NOMO-1 treated with dmso at 0.1 percent for 144 hours (cell line): ENCODE measurements at regions not wholly inside any gene's neighbourhood (a gene's known extent, or its start where the extent isn't known, plus 50 kb on each side); places are given as distances from the start of the nearest gene placed in this dataset.

Experiments used
- DNase-seq: peaks from one replicate; lab custom pipeline; 2025; ENCODE audit not compliant: unreplicated experiment; lab: John Stamatoyannopoulos, UW

DNA sequence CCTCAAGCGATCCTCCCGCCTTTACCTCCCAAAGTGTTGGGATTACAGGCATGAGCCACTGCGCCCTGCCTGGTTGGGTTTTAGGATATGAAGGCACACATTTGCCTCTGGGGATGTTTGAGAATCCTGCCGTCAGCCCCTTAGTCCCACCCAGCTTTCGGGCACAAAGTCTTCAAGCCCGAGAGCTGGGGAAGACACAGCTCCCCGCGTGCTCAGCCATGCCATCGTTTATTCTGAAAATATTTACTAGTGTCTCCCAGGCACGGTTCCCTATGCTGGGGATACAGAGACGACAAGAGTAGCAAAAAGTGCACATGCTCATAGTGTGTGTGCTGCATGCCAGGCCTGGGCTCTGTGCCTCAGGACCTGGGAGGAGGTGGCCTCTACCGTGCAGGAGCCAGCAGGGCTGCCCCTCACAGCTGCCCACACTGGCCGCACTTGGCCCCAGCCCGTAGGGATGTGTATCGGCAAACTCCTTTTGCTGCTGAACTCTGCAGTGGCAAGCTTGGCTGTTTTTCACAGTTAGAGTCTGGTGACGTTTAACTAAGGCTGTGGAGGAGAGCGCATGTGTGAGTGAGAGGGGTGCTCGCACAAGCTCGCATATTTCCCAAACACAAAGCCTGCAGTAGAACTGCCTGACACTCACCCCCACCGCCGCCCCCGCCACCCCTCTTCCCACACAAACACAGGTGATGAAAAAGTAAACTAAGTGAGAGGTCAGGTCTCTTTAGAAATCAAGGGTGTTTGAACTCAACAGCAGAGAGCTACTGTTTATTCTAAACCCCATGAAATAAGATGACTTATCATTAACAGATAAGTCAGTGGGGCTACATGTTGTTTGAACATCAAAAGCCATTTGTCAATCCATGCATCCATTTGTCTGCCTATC, 266.4 kb downstream of the MRTFB start:
- DNase-seq: no peak

- no peak for DNase-seq
These were observed 264.2 kb downstream of the MRTFB start for GRCh38 chr16:14335297-14335696.

GRCh38 chr16:14334366-14335080, 263.4 kb downstream of the MRTFB start:
- no peak for DNase-seq

- no peak for DNase-seq
These were observed 262.2 kb downstream of the MRTFB start for GRCh38 chr16:14333361-14333760.

DNA sequence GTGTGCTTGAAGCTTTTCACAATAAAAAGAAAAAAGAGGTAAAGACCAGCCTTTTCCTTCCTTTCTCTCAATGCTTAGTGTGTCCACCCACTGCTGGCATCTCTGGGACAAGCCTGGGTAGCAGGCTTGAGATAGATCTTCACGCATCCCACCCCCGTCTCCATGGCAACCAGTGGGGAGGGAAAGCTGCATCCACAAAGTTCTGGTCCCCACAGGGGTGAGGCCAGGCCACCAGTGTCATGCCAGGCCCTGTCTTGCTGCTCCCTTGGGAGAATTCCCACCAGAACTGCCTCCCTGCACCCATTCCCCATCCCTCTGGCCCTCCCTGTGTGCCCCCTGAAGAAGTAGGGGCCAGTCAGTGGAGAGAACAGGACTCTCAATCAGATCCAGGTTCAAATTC, 259.9 kb downstream of the MRTFB start:
- no peak for DNase-seq

DNA sequence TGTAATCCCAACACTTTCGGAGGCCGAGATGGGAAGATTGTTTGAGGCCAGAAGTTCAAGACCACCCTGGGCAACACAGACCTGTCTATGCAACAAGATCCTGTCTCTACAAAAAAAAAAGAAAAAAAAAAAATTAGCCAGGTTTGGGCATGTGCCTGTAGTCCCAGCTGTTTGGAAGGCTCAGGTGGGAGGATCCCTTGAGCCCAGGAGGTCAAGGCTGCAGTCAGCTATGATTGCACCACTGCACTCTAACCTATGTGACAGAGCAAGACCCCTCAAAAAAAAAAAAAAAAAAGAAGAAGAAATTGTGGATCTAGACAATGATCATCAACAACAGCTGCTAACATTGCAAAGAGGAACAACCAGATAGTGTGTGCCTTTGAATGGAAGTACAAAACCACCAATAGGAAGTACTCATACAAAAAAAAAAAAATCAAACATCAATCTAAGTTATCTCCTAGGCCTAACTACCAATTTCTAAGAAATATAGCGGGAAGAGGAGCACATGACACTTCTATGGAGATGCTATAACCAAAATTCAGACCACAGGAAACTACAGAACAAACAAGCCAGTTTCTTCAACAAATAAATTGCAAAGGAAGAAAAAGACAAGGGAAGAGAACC, 258.7 kb downstream of the MRTFB start:
- no peak for DNase-seq

- no peak for DNase-seq
These were observed 254.6 kb downstream of the MRTFB start for GRCh38 chr16:14325502-14326401.

DNA sequence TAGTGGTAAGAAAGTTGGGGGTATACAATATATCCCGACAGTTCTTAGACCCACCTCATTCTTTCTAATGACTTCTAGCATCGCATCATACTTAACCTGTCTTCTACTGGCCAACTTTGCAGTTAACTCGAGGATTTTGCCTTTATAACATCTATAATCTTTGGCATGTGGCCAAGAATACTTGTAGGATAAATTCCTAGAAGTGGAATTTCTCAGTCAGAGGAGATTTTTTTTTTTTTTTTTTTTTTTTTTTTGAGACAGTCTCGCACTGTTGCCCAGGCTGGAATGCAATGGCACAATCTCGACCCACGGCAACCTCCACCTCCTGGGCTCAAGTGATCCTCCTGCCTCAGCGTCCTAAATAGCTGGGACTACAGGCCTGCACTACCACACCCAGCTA, 253.5 kb downstream of the MRTFB start:
- no peak for DNase-seq

- no peak for DNase-seq
These were observed 251.1 kb downstream of the MRTFB start for GRCh38 chr16:14322186-14322585.

DNA sequence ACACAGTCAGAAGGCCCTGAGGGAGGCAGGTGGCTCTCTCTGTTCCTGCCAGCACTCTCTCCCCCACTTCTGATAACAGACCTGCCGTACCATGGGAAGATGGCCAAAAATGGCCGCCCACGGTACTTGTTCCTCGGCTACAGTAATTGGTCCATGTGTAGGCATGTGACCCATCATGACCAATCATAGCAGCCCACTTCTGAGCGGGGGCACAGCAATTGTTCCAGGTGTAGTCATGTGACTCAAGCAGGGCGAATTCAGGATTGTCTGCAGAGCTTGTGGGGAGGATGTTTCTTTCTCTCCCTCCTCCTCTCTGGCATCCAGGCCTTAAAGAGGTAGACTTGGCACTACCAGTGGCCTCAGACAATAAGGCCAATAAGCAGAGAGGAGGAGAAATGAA, 250.4 kb downstream of the MRTFB start:
- DNase-seq: no peak

DNA sequence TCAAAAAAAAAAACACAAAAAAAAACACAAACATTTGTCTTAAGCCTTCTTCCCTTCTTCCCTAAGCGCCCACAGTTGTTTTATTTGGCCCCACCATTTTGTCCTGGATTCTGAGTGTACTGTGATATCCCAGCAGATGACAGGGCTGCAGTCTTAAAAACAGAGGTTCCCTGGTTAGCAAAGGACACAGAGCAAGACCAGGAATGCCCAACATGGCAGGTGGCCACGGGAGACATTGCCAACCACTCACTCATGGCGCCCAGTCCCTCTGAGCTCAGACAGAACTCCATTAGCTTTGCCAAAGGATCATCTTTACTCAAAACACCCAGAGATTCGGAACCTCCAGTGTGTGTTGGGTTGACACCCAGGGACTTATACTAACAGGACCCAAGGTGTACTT, 249.3 kb downstream of the MRTFB start:
- no peak for DNase-seq
